H1 (cell line): ENCODE measurements at regions not wholly inside any gene's neighbourhood (a gene's known extent, or its start where the extent isn't known, plus 50 kb on each side); places are given as distances from the start of the nearest gene placed in this dataset.

Experiments used
- CTCF ChIA-PET: fragments of 300-600 bp; sonication (Branson Sonifier 250); formaldehyde crosslinking; loops from one replicate; lab custom pipeline; 2021; ENCODE audit not compliant: partially characterized antibody; lab: Charles Lee
- POLR2A ChIA-PET: fragments of 300-600 bp; sonication (Branson Sonifier 250); formaldehyde crosslinking; loops from one replicate; lab custom pipeline; 2021; ENCODE audit warnings: inconsistent platforms; ENCODE audit not compliant: partially characterized antibody; lab: Charles Lee
- DNase-seq, 2 experiments: peaks; one replicate each; pipeline versions ENCODE4 v3.0.0 to v3.0.0-alpha.2; 2010 to 2022; ENCODE audit warnings: low spot score in 2 of 2, low read depth in 1 of 2, mixed read lengths in 1 of 2
- FAIRE-seq: peaks from 2 replicates; lab custom pipeline; 2011; peaks lifted over from hg19 to GRCh38; lab: Jason Lieb, UNC
- H2AFZ ChIP-seq: 2 replicates; pipeline ENCODE4 v1.8.1; 2012; ENCODE audit warnings: low read length, inconsistent platforms
- H2AK5ac ChIP-seq: 2 replicates; pipeline ENCODE4 v1.6.1; 2013; ENCODE audit warnings: low read depth, low read length
- H2BK120ac ChIP-seq: replicated peaks from 2 replicates; pipeline ENCODE3; 2013; ENCODE audit warnings: low read depth, low read length, inconsistent platforms
- H2BK12ac ChIP-seq: 2 replicates; pipeline ENCODE4 v1.6.1; 2013; ENCODE audit warnings: low read depth, low read length
- H2BK15ac ChIP-seq: 2 replicates; pipeline ENCODE4 v1.6.1; 2013; ENCODE audit warnings: low read length
- H2BK20ac ChIP-seq: 2 replicates; pipeline ENCODE4 v1.6.1; 2013; ENCODE audit warnings: low read length
- H2BK5ac ChIP-seq: 2 replicates; pipeline ENCODE4 v1.6.1; 2013; ENCODE audit warnings: low read depth, low read length
- H3K14ac ChIP-seq: 2 replicates; pipeline ENCODE4 v1.6.1; 2013; ENCODE audit warnings: inconsistent platforms; ENCODE audit not compliant: insufficient read length
- H3K18ac ChIP-seq: 2 replicates; pipeline ENCODE4 v1.6.1; 2013; ENCODE audit warnings: low read length; ENCODE audit errors: extremely low read depth
- H3K23ac ChIP-seq: 2 replicates; pipeline ENCODE4 v1.6.1; 2013; ENCODE audit warnings: inconsistent platforms; ENCODE audit not compliant: insufficient read length
- H3K23me2 ChIP-seq: 2 replicates; pipeline ENCODE4 v1.6.1; 2013; ENCODE audit warnings: low read depth, low read length
- H3K27ac ChIP-seq: 2 replicates; pipeline ENCODE4 v1.6.1; 2011; ENCODE audit warnings: low read depth, low read length, inconsistent platforms
- H3K27me3 ChIP-seq, 4 experiments: replicated peaks in 1 of 4; 1 replicate in 1 of 4; 2 replicates in 3 of 4; pipeline versions ENCODE4 v1.6.1 to v1.8.1; 2011 to 2013; ENCODE audit warnings: low read length in 3 of 4, mild to moderate bottlenecking in 3 of 4, inconsistent platforms in 2 of 4, mixed read lengths in 2 of 4, moderate library complexity in 1 of 4; ENCODE audit not compliant: control insufficient read depth in 3 of 4, insufficient read depth in 3 of 4; ENCODE audit errors: extremely low read depth in 1 of 4
- H3K36me3 ChIP-seq, 4 experiments: 2 replicates each; pipeline versions ENCODE4 v1.6.1 to v1.8.1; 2011 to 2013; ENCODE audit warnings: mild to moderate bottlenecking in 4 of 4, low read length in 3 of 4, moderate library complexity in 2 of 4, control low read depth in 1 of 4, inconsistent platforms in 1 of 4; ENCODE audit not compliant: insufficient read depth in 4 of 4, control insufficient read depth in 2 of 4
- H3K4ac ChIP-seq: replicated peaks from 2 replicates; pipeline ENCODE3; 2013; ENCODE audit warnings: low read length, low read depth, mixed read lengths, inconsistent platforms; ENCODE audit not compliant: insufficient read length
- H3K4me1 ChIP-seq, 4 experiments: replicated peaks in 1 of 4; 1 replicate in 1 of 4; 2 replicates in 3 of 4; pipeline versions ENCODE4 v1.6.1 to v1.8.1; 2011 to 2013; ENCODE audit warnings: low read length in 3 of 4, inconsistent platforms in 2 of 4, mixed read lengths in 1 of 4; ENCODE audit not compliant: insufficient read depth in 4 of 4, control insufficient read depth in 3 of 4
- H3K4me2 ChIP-seq, 2 experiments: 2 replicates each; pipeline versions ENCODE4 v1.6.1 to v1.8.1; 2011 to 2013; ENCODE audit warnings: low read depth in 2 of 2, low read length in 2 of 2, control low read depth in 1 of 2, inconsistent platforms in 1 of 2, mild to moderate bottlenecking in 1 of 2; ENCODE audit not compliant: insufficient read depth in 1 of 2
- H3K4me3 ChIP-seq, 4 experiments: fragments of 200-600, 300-600 bp in 1 of 4; sonication (generic), shearing (Covaris generic), sonication (Bioruptor Twin) in 1 of 4; 2 replicates each; pipeline versions ENCODE4 v1.5.1 to v1.8.1; 2011 to 2016; ENCODE audit warnings: low read length in 4 of 4, low read depth in 3 of 4, control low read depth in 2 of 4, inconsistent platforms in 2 of 4, mild to moderate bottlenecking in 2 of 4, mixed read lengths in 1 of 4, moderate library complexity in 1 of 4; ENCODE audit not compliant: insufficient read depth in 2 of 4; ENCODE audit errors: extremely low read depth in 1 of 4
- H3K56ac ChIP-seq: replicated peaks from 2 replicates; pipeline ENCODE3; 2013; ENCODE audit warnings: low read depth, mild to moderate bottlenecking, mixed read lengths, low read length, inconsistent platforms; ENCODE audit not compliant: insufficient read length
- H3K79me1 ChIP-seq: 2 replicates; pipeline ENCODE4 v1.6.1; 2013; ENCODE audit warnings: low read depth, low read length, control low read depth
- H3K79me2 ChIP-seq, 2 experiments: 2 replicates each; pipeline versions ENCODE4 v1.6.1 to v1.8.1; 2012 to 2013; ENCODE audit warnings: low read length in 2 of 2, mild to moderate bottlenecking in 2 of 2, inconsistent platforms in 1 of 2; ENCODE audit not compliant: insufficient read depth in 2 of 2, control insufficient read depth in 1 of 2
- H3K9ac ChIP-seq, 4 experiments: replicated peaks in 1 of 4; 1 replicate in 1 of 4; 2 replicates in 3 of 4; pipeline versions ENCODE4 v1.6.1 to v1.8.1; 2011 to 2013; ENCODE audit warnings: low read depth in 3 of 4, low read length in 3 of 4, control low read depth in 2 of 4, mild to moderate bottlenecking in 2 of 4, moderate library complexity in 2 of 4, inconsistent platforms in 1 of 4; ENCODE audit errors: extremely low read depth in 1 of 4
- H3K9me3 ChIP-seq, 2 experiments: 2 replicates each; pipeline versions ENCODE4 v1.6.1 to v1.8.1; 2012 to 2013; ENCODE audit warnings: mild to moderate bottlenecking in 2 of 2, moderate library complexity in 2 of 2, control low read depth in 1 of 2, inconsistent platforms in 1 of 2, low read depth in 1 of 2, low read length in 1 of 2, mixed read lengths in 1 of 2; ENCODE audit not compliant: insufficient read depth in 2 of 2
- H4K20me1 ChIP-seq, 2 experiments: replicated peaks in 1 of 2; 2 replicates each; pipeline versions ENCODE3 to v1.8.1; 2011 to 2013; ENCODE audit warnings: inconsistent platforms in 2 of 2, low read length in 2 of 2, mild to moderate bottlenecking in 1 of 2; ENCODE audit not compliant: insufficient read depth in 2 of 2, control insufficient read depth in 1 of 2
- H4K5ac ChIP-seq: 2 replicates; pipeline ENCODE4 v1.6.1; 2013; ENCODE audit warnings: low read length, low read depth, mixed read lengths, inconsistent platforms; ENCODE audit not compliant: insufficient read length
- H4K8ac ChIP-seq: 2 replicates; pipeline ENCODE4 v1.8.0; 2013; ENCODE audit warnings: mild to moderate bottlenecking, moderate library complexity, low read length, inconsistent platforms; ENCODE audit not compliant: insufficient read depth; ENCODE audit errors: extremely low read depth
- H4K91ac ChIP-seq: replicated peaks from 2 replicates; pipeline ENCODE3; 2013; ENCODE audit warnings: low read length, mixed read lengths, inconsistent platforms; ENCODE audit not compliant: insufficient read length
- BACH1 ChIP-seq: IDR thresholded peaks from 2 replicates; pipeline ENCODE4 v1.6.1; 2012; ENCODE audit warnings: low read length, improper control_type of control experiment
- CEBPB ChIP-seq: IDR thresholded peaks from 2 replicates; pipeline ENCODE4 v1.6.1; 2012; ENCODE audit warnings: low read depth, low read length
- E2F6 ChIP-seq: IDR thresholded peaks from 2 replicates; pipeline ENCODE4 v1.6.1; 2012; ENCODE audit warnings: inconsistent platforms
- FOSL1 ChIP-seq: IDR thresholded peaks from 2 replicates; pipeline ENCODE4 v1.6.1; 2011; ENCODE audit warnings: mild to moderate bottlenecking, low read depth, low read length, moderate library complexity; ENCODE audit not compliant: insufficient read depth
- GABPA ChIP-seq: IDR thresholded peaks from 2 replicates; pipeline ENCODE4 v1.6.1; 2011; ENCODE audit warnings: mild to moderate bottlenecking, low read length, moderate library complexity, borderline replicate concordance; ENCODE audit not compliant: insufficient read depth
- GTF2F1 ChIP-seq: IDR thresholded peaks from 2 replicates; pipeline ENCODE4 v1.6.1; 2012; ENCODE audit warnings: low read depth, low read length, improper control_type of control experiment, borderline replicate concordance
- HDAC6 ChIP-seq: IDR thresholded peaks from one replicate; pipeline ENCODE4 v1.7.1; 2012; ENCODE audit warnings: low read depth, mild to moderate bottlenecking, inconsistent platforms, low read length, moderate library complexity
- JUND ChIP-seq: IDR thresholded peaks from 2 replicates; pipeline ENCODE4 v1.6.1; 2011; ENCODE audit warnings: mild to moderate bottlenecking, improper control_type of control experiment, low read length
- KDM1A ChIP-seq: fragments of 200-600, 300-600 bp; sonication (generic); IDR thresholded peaks from 2 replicates; pipeline ENCODE4 v1.7.1; 2016; ENCODE audit warnings: mild to moderate bottlenecking, low read length, borderline replicate concordance
- KDM5A ChIP-seq: fragments of 200-600 bp; IDR thresholded peaks from 2 replicates; pipeline ENCODE4 v1.7.1; 2012; ENCODE audit warnings: mild to moderate bottlenecking, low read length, inconsistent platforms, mixed read lengths
- NRF1 ChIP-seq: IDR thresholded peaks from 2 replicates; pipeline ENCODE4 v1.6.1; 2011; ENCODE audit warnings: mild to moderate bottlenecking, low read depth, low read length, improper control_type of control experiment
- RAD21 ChIP-seq, 2 experiments: IDR thresholded peaks in 1 of 2; conservative IDR thresholded peaks in 1 of 2; 2 replicates each; pipeline ENCODE4 v1.6.1; 2011; ENCODE audit warnings: low read depth in 2 of 2, low read length in 2 of 2, improper control_type of control experiment in 1 of 2, inconsistent platforms in 1 of 2, mild to moderate bottlenecking in 1 of 2, moderate library complexity in 1 of 2
- SIX5 ChIP-seq: IDR thresholded peaks from 2 replicates; pipeline ENCODE4 v1.6.1; 2011; ENCODE audit warnings: mild to moderate bottlenecking, low read depth, low read length
- WGBS, 2 experiments: shearing (Covaris generic) in 1 of 2; methylation state at CpG; one replicate each; pipeline versions ENCODE4 v1.1.6 to v1.1.7; 2013 to 2015; ENCODE audit warnings: low lambda C conversion rate in 2 of 2, mixed read lengths in 2 of 2, inconsistent platforms in 1 of 2, low coverage in 1 of 2, missing lambda C conversion rate in 1 of 2; ENCODE audit not compliant: insufficient replicate concordance in 2 of 2, insufficient coverage in 1 of 2, insufficient read length in 1 of 2; ENCODE audit errors: extremely low coverage in 1 of 2, missing lambda C conversion rate in 1 of 2; 5-methylcytosine and 5-hydroxymethylcytosine counted together

GRCh38 chr17:59506894-59507726 lies 58.3 kb upstream of the DHX40 start:
- no peak overlapping the region for H4K8ac ChIP-seq
- no peak overlapping the region for H3K27ac ChIP-seq
- H3K23ac ChIP-seq = no peak overlapping the region
- no peak overlapping the region for H3K4me3 ChIP-seq
- no peak for FAIRE-seq
- H4K20me1 ChIP-seq = no peaks in the 10 kb centered on the region
- ChIA-PET POLR2A (no interaction called here), CTCF (interaction anchor here (0.6 to 1.1 kb wide), 5 partner anchors 8 to 234 kb away, joined by 3 to 5 read pairs (median 3); no protein-coding TSS in a partner anchor)
- H2BK5ac ChIP-seq = no peak overlapping the region
- no peak overlapping the region for H3K4ac ChIP-seq
- no peak overlapping the region for H2AFZ ChIP-seq
- H2BK15ac ChIP-seq = no peak overlapping the region
- WGBS, 2 experiments = 86% methylated on average over 9 of the region's 9 CpGs; no CpG with 5 or more reads in 1 of the 2 experiments
- no peaks in the 10 kb centered on the region for H3K23me2 ChIP-seq
- no peak overlapping the region for H2BK20ac ChIP-seq
- no peak overlapping the region for H4K5ac ChIP-seq
- H2BK12ac ChIP-seq = no peak overlapping the region
- DNase-seq = no peak
- no peaks in the 10 kb centered on the region for H3K36me3 ChIP-seq
- no peaks in the 10 kb centered on the region for H3K9me3 ChIP-seq
- no peaks in the 10 kb centered on the region for H3K27me3 ChIP-seq
- no peaks in the 10 kb centered on the region for H3K4me1 ChIP-seq
- H4K91ac ChIP-seq = no peak overlapping the region
- no peak overlapping the region; a peak in 1 of 7 replicates for H3K9ac ChIP-seq
- H3K14ac ChIP-seq = no peak overlapping the region
- no peaks in the 10 kb centered on the region for H3K79me2 ChIP-seq
- H3K79me1 ChIP-seq = no peaks in the 10 kb centered on the region
- H2AK5ac ChIP-seq = no peak overlapping the region
- no peak overlapping the region for H3K18ac ChIP-seq
- H3K4me2 ChIP-seq = no peak overlapping the region
- H3K56ac ChIP-seq = no peak overlapping the region
- no peak overlapping the region for H2BK120ac ChIP-seq
- TF ChIP-seq E2F6 (no peak), NRF1 (no peak), JUND (no peak), BACH1 (no peak), HDAC6 (no peak), GABPA (no peak), GTF2F1 (no peak), SIX5 (no peak), CEBPB (no peak), FOSL1 (no peak), KDM1A (no peak), RAD21 (IDR thresholded peaks at IDR 0.05 in 1 of 2, conservative IDR thresholded peaks at IDR 0.05 in 1 of 2; ENCODE audit: low read depth in 2 of 2, low read length in 2 of 2) (no peak), KDM5A (no peak)
